Keratinocyte (primary cell): ENCODE measurements at regions not wholly inside any gene's neighbourhood (a gene's known extent, or its start where the extent isn't known, plus 50 kb on each side); places are given as distances from the start of the nearest gene placed in this dataset.

Experiments used
- DNase-seq: peaks from one replicate; pipeline ENCODE4 v3.0.0-alpha.2; 2011; ENCODE audit warnings: low read depth, missing footprints, low spot score
- FAIRE-seq: peaks from 2 replicates; lab custom pipeline; 2011; peaks lifted over from hg19 to GRCh38; lab: Jason Lieb, UNC
- H2AFZ ChIP-seq: 2 replicates; pipeline ENCODE4 v1.6.0; 2012; ENCODE audit warnings: low read length, control low read depth, inconsistent platforms; ENCODE audit not compliant: control insufficient read depth
- H3K27ac ChIP-seq: 2 replicates; pipeline ENCODE4 v1.5.1; 2011; ENCODE audit warnings: low read length; ENCODE audit not compliant: control insufficient read depth, insufficient read depth
- H3K27me3 ChIP-seq: 3 replicates; pipeline ENCODE4 v1.6.0; 2011; ENCODE audit warnings: low read length; ENCODE audit not compliant: control insufficient read depth, insufficient read depth; ENCODE audit errors: extremely low read depth
- H3K36me3 ChIP-seq, 2 experiments: 2 replicates in 1 of 2; 3 replicates in 1 of 2; pipeline ENCODE4 v1.5.1; 2011; ENCODE audit warnings: low read length in 2 of 2, mild to moderate bottlenecking in 1 of 2; ENCODE audit not compliant: control insufficient read depth in 2 of 2, insufficient read depth in 2 of 2; ENCODE audit errors: extremely low read depth in 1 of 2
- H3K4me1 ChIP-seq: 3 replicates; pipeline ENCODE4 v1.5.1; 2011; ENCODE audit warnings: low read length; ENCODE audit not compliant: control insufficient read depth, insufficient read depth; ENCODE audit errors: extremely low read depth
- H3K4me2 ChIP-seq: 3 replicates; pipeline ENCODE4 v1.6.0; 2011; ENCODE audit warnings: low read depth, low read length; ENCODE audit not compliant: control insufficient read depth, insufficient read depth; ENCODE audit errors: extremely low read depth
- H3K4me3 ChIP-seq, 3 experiments: fragments of 200-600 bp in 1 of 3; sonication (generic) in 1 of 3; 2 replicates in 2 of 3; 3 replicates in 1 of 3; pipeline ENCODE4 v1.5.1; 2011 to 2016; ENCODE audit warnings: low read length in 3 of 3, mild to moderate bottlenecking in 3 of 3, control low read depth in 2 of 3, inconsistent platforms in 1 of 3, low read depth in 1 of 3, mixed read lengths in 1 of 3, mixed run types in 1 of 3, moderate library complexity in 1 of 3; ENCODE audit not compliant: control insufficient read depth in 2 of 3, insufficient read depth in 2 of 3; ENCODE audit errors: extremely low read depth in 1 of 3
- H3K79me2 ChIP-seq: 2 replicates; pipeline ENCODE4 v1.6.0; 2012; ENCODE audit warnings: low read length; ENCODE audit not compliant: control insufficient read depth, insufficient read depth
- H3K9ac ChIP-seq: 3 replicates; pipeline ENCODE4 v1.6.0; 2011; ENCODE audit warnings: low read length; ENCODE audit not compliant: control insufficient read depth, insufficient read depth; ENCODE audit errors: extremely low read depth
- H3K9me1 ChIP-seq: 3 replicates; pipeline ENCODE4 v1.6.0; 2011; ENCODE audit warnings: low read length; ENCODE audit not compliant: control insufficient read depth, insufficient read depth; ENCODE audit errors: extremely low read depth
- H3K9me3 ChIP-seq: 2 replicates; pipeline ENCODE4 v1.5.1; 2012; ENCODE audit warnings: low read depth, low read length; ENCODE audit not compliant: control insufficient read depth
- H4K20me1 ChIP-seq: 3 replicates; pipeline ENCODE4 v1.6.0; 2011; ENCODE audit warnings: low read length; ENCODE audit not compliant: control insufficient read depth, insufficient read depth; ENCODE audit errors: extremely low read depth
- CTCF ChIP-seq, 3 experiments: IDR thresholded peaks in 1 of 3; conservative IDR thresholded peaks in 1 of 3; optimal IDR thresholded peaks in 1 of 3; 2 replicates in 2 of 3; 3 replicates in 1 of 3; pipeline versions ENCODE3 to v1.5.1; 2011; ENCODE audit warnings: low read length in 3 of 3, mild to moderate bottlenecking in 3 of 3, moderate library complexity in 2 of 3, control low read depth in 1 of 3, inconsistent platforms in 1 of 3; ENCODE audit not compliant: insufficient read depth in 2 of 3; ENCODE audit errors: extremely low read depth in 1 of 3
- EZH2 ChIP-seq: IDR thresholded peaks from one replicate; pipeline ENCODE4 v1.6.1; 2012; ENCODE audit warnings: inconsistent platforms, mild to moderate bottlenecking, low read length, moderate library complexity
- dilution Hi-C: fragments of 300-500 bp; cut with MboI; formaldehyde crosslinking; loops from one replicate; pipeline ENCODE4 v1.7.0; 2020; ENCODE audit warnings: low sequenced_read_pairs; ENCODE audit not compliant: extremely low pct_ligation_motif_present

DNA sequence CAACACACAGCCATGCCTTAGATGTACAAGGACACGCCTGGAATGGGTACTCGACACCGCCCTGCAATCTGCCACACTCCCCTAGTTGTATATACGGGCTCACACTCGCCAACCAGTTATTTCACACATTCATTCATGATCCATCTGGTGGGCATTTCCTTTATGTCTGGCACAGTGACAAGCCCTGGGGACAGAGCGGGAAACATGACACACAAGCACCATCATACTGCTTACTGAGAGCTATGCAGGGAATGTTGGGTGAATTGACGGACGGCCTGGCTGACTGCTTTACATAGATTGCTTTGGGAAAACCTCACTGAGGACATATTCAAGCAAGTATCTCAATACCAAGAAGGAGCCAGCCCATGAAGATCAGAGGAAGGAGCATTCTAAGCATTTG, 448.0 kb upstream of the SPRED2 start:
- H2AFZ ChIP-seq, result no peak overlapping the region
- H3K36me3 ChIP-seq, result no peaks in the 10 kb centered on the region
- no peaks in the 10 kb centered on the region for H3K9me3 ChIP-seq
- no peak overlapping the region for H3K27ac ChIP-seq
- H3K9me1 ChIP-seq, result no peaks in the 10 kb centered on the region
- dilution Hi-C loops, result no loop called here
- peak; percentile 40 for DNase-seq
- no peak overlapping the region for H3K9ac ChIP-seq
- H3K4me2 ChIP-seq, result no peak overlapping the region
- no peaks in the 10 kb centered on the region for H3K4me1 ChIP-seq
- H3K27me3 ChIP-seq, result no peaks in the 10 kb centered on the region
- H4K20me1 ChIP-seq, result no peaks in the 10 kb centered on the region
- TF ChIP-seq EZH2, result no peak
- no peak for TF ChIP-seq CTCF (optimal IDR thresholded peaks at IDR 0.05 in 1 of 3, IDR thresholded peaks at IDR 0.05 in 1 of 3, conservative IDR thresholded peaks at IDR 0.05 in 1 of 3; ENCODE audit: extremely low read depth in 1 of 3, insufficient read depth in 2 of 3, low read length in 3 of 3)
- FAIRE-seq, result no peak
- no peak overlapping the region for H3K4me3 ChIP-seq
- no peaks in the 10 kb centered on the region for H3K79me2 ChIP-seq

DNA sequence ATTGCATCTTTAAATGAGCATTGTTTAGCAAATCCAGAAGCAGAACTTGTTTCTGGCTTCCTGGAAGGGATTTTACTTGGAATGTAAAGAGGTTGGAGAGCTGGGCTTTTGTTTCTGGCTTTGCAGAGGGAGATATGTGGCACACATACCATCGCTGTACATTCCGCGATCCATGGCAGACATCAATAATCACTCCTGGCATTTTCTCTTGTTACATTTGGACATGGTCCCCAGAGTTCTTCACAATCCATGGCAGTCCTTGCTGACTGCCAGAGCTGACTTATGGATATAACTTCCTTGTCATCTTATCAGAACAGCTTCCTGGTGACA, 445.6 kb upstream of the SPRED2 start:
- Histone ChIP-seq H3K27ac (no peak overlapping the region), H3K27me3 (no peaks in the 10 kb centered on the region), H3K9me1 (no peaks in the 10 kb centered on the region), H3K4me1 (no peaks in the 10 kb centered on the region), H2AFZ (no peak overlapping the region), H3K9me3 (no peaks in the 10 kb centered on the region), H3K79me2 (no peaks in the 10 kb centered on the region), H4K20me1 (no peaks in the 10 kb centered on the region), H3K4me3 (no peak overlapping the region), H3K36me3 (no peaks in the 10 kb centered on the region), H3K9ac (no peak overlapping the region), H3K4me2 (no peak overlapping the region)
- no peak for DNase-seq
- dilution Hi-C loops, result no loop called here
- no peak for FAIRE-seq
- TF ChIP-seq EZH2 (no peak), CTCF (optimal IDR thresholded peaks at IDR 0.05 in 1 of 3, IDR thresholded peaks at IDR 0.05 in 1 of 3, conservative IDR thresholded peaks at IDR 0.05 in 1 of 3; ENCODE audit: extremely low read depth in 1 of 3, insufficient read depth in 2 of 3, low read length in 3 of 3) (no peak)
